ENCODE measurements at regions not wholly inside any gene's neighbourhood (a gene's known extent, or its start where the extent isn't known, plus 50 kb on each side); places are given as distances from the start of the nearest gene placed in this dataset.

GRCh38 chr5:167271081-167271480 is 1020.4 kb upstream of the WWC1 start:
- no peak for TF ChIP-seq SIX1 (CRISPR knock-in tag; IDR thresholded peaks at IDR 0.05; ENCODE audit: borderline replicate concordance)
- TF ChIP-seq NR2C2 (CRISPR knock-in tag; IDR thresholded peaks at IDR 0.05; ENCODE audit: borderline replicate concordance): no peak
- TF ChIP-seq SKI (IDR thresholded peaks at IDR 0.05; ENCODE audit: partially characterized antibody): no peak
- no peak for TF ChIP-seq MYC (CRISPR knock-in tag; IDR thresholded peaks at IDR 0.05; ENCODE audit: borderline replicate concordance)
- no peak for TF ChIP-seq CBFB (CRISPR knock-in tag; IDR thresholded peaks at IDR 0.05)
- TF ChIP-seq GPBP1L1 (CRISPR knock-in tag; IDR thresholded peaks at IDR 0.05): no peak
- no peak for TF ChIP-seq RERE (CRISPR knock-in tag; IDR thresholded peaks at IDR 0.05; ENCODE audit: low read depth)
